ENCODE measurements at regions not wholly inside any gene's neighbourhood (a gene's known extent, or its start where the extent isn't known, plus 50 kb on each side); places are given as distances from the start of the nearest gene placed in this dataset.

GRCh38 chr2:18896125-18896764, 306.9 kb upstream of the NT5C1B start:
- Mint-ChIP-seq H3K4me1 (no peaks in the 10 kb centered on the region), H3K4me3 (no peak overlapping the region)
- DNase-seq = no peak

DNA sequence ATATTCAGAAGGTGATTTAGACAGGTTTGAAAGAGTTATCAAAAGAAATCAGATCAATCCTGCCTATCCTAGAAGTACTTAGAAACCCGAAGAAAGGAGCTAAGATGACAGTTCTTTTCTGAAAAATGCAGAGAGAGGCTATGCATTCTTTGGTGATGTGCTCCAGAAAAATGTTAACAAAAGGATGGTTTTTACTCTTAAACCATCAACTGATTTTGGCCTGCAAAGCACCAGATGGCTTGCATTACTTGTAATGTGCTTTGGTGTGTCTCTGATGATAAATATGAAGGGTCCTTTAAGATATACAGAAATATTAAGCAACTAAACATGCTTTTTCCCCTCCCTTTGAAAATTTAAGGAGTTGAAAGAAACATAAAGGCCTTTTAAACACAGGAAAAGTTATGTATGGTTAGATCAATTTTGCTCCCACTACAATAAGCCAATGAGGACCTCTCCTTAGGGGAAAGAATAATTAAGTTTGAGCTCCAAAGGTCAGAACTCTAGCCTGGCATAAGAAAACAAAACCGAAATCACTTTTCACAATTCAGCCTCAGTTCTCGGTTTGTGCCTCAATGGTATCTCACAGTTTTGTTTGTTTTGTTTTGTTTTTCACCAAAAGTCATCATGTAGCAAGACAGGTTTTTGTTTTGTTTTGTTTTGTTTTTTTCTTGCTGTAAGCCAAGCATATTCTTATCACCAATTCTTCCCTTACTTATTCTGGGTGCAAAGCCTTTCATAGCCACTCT, 302.4 kb upstream of the NT5C1B start:
- H3K4me3 ChIP-seq (replicated peaks in 1 of 3; ENCODE audit: low read depth in 2 of 3, low read length in 3 of 3) = no peak overlapping the region
- H3K79me2 ChIP-seq (ENCODE audit: insufficient read depth, low read length) = no peaks in the 10 kb centered on the region
- no peak overlapping the region for H3K27ac Mint-ChIP-seq
- H3K4me2 ChIP-seq (replicated peaks; ENCODE audit: extremely low read depth, low read length, poor library complexity, severe bottlenecking) = no peak overlapping the region
- no CpG with 5 or more reads among the region's 3 CpGs for WGBS (ENCODE audit: insufficient coverage)
- H3K36me3 Mint-ChIP-seq = no peaks in the 10 kb centered on the region
- no peak for DNase-seq
- H3K27me3 Mint-ChIP-seq (ENCODE audit: low read depth in 3 of 3) = peaks cover 0 to 2% (median 0%) of the 10 kb centered on the region in 3 donors
- no peak overlapping the region for H3K9ac ChIP-seq (ENCODE audit: insufficient read depth, low read length, poor library complexity, severe bottlenecking)
- intact Hi-C loops (cut with micrococcal nuclease) = no loop called here
- TF ChIP-seq CTCF (IDR thresholded peaks at IDR 0.05) = no peak
- H3K4me1 ChIP-seq (ENCODE audit: control insufficient read depth in 1 of 2, insufficient read depth in 2 of 2, low read length in 2 of 2) = no peaks in the 10 kb centered on the region
- no peak overlapping the region for H3K4me3 Mint-ChIP-seq
- H2AFZ ChIP-seq (ENCODE audit: insufficient read depth, low read depth, low read length, poor library complexity, severe bottlenecking) = no peak overlapping the region
- H3K27ac ChIP-seq (ENCODE audit: low read depth in 1 of 2, low read length in 2 of 2) = no peak overlapping the region
- peaks cover 2 to 8% (median 3%) of the 10 kb centered on the region in 7 donors for H3K9me3 Mint-ChIP-seq
- H3K27me3 ChIP-seq (ENCODE audit: control insufficient read depth in 2 of 2, insufficient read depth in 2 of 2, low read length in 2 of 2) = no peaks in the 10 kb centered on the region
- H3K4me1 Mint-ChIP-seq = no peaks in the 10 kb centered on the region
- peaks cover 0 to 5% of the 10 kb centered on the region in 2 donors for H3K9me3 ChIP-seq (replicated peaks in 1 of 2; ENCODE audit: control insufficient read depth in 1 of 2, insufficient read depth in 1 of 2, low read length in 2 of 2)
- no peaks in the 10 kb centered on the region for H3K36me3 ChIP-seq (replicated peaks in 1 of 2; ENCODE audit: control insufficient read depth in 1 of 2, insufficient read depth in 2 of 2, low read length in 2 of 2)
- no peaks in the 10 kb centered on the region for H4K20me1 ChIP-seq (ENCODE audit: insufficient read depth, low read length)

More at GRCh38 chr2:18896125-18896764, 306.9 kb upstream of the NT5C1B start:
- Histone ChIP-seq H3K27ac (ENCODE audit: low read depth in 1 of 2, low read length in 2 of 2) (no peak overlapping the region), H4K20me1 (ENCODE audit: insufficient read depth, low read length) (no peaks in the 10 kb centered on the region), H3K9me3 (replicated peaks in 1 of 2; ENCODE audit: control insufficient read depth in 1 of 2, insufficient read depth in 1 of 2, low read length in 2 of 2) (peaks cover 0 to 3% of the 10 kb centered on the region in 2 donors), H3K36me3 (replicated peaks in 1 of 2; ENCODE audit: control insufficient read depth in 1 of 2, insufficient read depth in 2 of 2, low read length in 2 of 2) (no peaks in the 10 kb centered on the region), H3K4me3 (replicated peaks in 1 of 3; ENCODE audit: low read depth in 2 of 3, low read length in 3 of 3) (no peak overlapping the region), H3K4me1 (ENCODE audit: control insufficient read depth in 1 of 2, insufficient read depth in 2 of 2, low read length in 2 of 2) (no peaks in the 10 kb centered on the region), H3K9ac (ENCODE audit: insufficient read depth, low read length, poor library complexity, severe bottlenecking) (no peak overlapping the region), H3K79me2 (ENCODE audit: insufficient read depth, low read length) (no peaks in the 10 kb centered on the region), H3K27me3 (ENCODE audit: control insufficient read depth in 2 of 2, insufficient read depth in 2 of 2, low read length in 2 of 2) (no peaks in the 10 kb centered on the region), H2AFZ (ENCODE audit: insufficient read depth, low read depth, low read length, poor library complexity, severe bottlenecking) (no peak overlapping the region), H3K4me2 (replicated peaks; ENCODE audit: extremely low read depth, low read length, poor library complexity, severe bottlenecking) (no peak overlapping the region)
- Mint-ChIP-seq H3K27ac (no peak overlapping the region), H3K36me3 (no peaks in the 10 kb centered on the region), H3K9me3 (peaks cover 2 to 6% (median 3%) of the 10 kb centered on the region in 7 donors), H3K27me3 (ENCODE audit: low read depth in 3 of 3) (peaks cover 0 to 2% (median 0%) of the 10 kb centered on the region in 3 donors)
- intact Hi-C loops (cut with micrococcal nuclease) = no loop called here
- no CpG with 5 or more reads among the region's 2 CpGs for WGBS (ENCODE audit: insufficient coverage)
- no peak for TF ChIP-seq CTCF (IDR thresholded peaks at IDR 0.05)

Data from CD14-positive monocyte (primary cell).